ENCODE measurements at regions not wholly inside any gene's neighbourhood (a gene's known extent, or its start where the extent isn't known, plus 50 kb on each side); places are given as distances from the start of the nearest gene placed in this dataset.
A peak's percentile ranks its signal among the peaks of the same experiment; 100 is the strongest.
"Not testable (repeated sequence)": the region's sequence is repeated elsewhere in the genome, so short reads cannot be mapped to it uniquely, and the experiment has no call there.

GRCh38 chrX:102784550-102784949 is 64.0 kb downstream of the GPRASP3 start:
- H3K4me1 ChIP-seq (replicated peaks) = no peaks in the 10 kb centered on the region
- no peak for DNase-seq (ENCODE audit: low read depth in 1 of 2, low spot score in 2 of 2)
- no peaks in the 10 kb centered on the region for H3K36me3 ChIP-seq
- no peak overlapping the region for H3K4me3 ChIP-seq
- H3K27ac ChIP-seq = no peak overlapping the region
- H3K9me3 ChIP-seq (replicated peaks) = no peaks in the 10 kb centered on the region
- no peaks in the 10 kb centered on the region for H3K27me3 ChIP-seq (replicated peaks)

GRCh38 chrX:102787283-102787682 is 66.7 kb downstream of the GPRASP3 start:
- H3K9me3 ChIP-seq (replicated peaks) = no peaks in the 10 kb centered on the region
- H3K4me1 ChIP-seq (replicated peaks) = no peaks in the 10 kb centered on the region
- no peaks in the 10 kb centered on the region for H3K27me3 ChIP-seq (replicated peaks)
- no peak for DNase-seq (ENCODE audit: low read depth in 1 of 2, low spot score in 2 of 2)
- no peaks in the 10 kb centered on the region for H3K36me3 ChIP-seq
- no peak overlapping the region for H3K4me3 ChIP-seq
- no peak overlapping the region for H3K27ac ChIP-seq

DNA sequence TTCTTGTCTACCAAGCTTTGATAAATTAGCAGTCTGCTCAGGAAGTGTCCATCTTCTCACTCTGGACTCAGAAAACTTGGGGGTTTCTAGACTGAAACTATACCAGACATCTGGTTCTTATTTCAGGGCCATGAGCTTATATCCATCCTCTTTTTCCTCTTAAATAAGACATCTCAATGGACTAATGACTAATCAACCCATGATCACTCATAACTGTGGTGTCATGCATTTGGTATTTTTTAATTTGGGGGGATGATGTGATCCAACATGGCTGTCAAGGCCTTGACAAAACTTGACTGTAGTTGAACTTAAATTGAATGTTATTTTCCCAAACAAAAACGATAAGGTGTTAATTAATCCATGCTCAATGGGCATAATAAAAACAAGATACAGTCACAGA is 87.8 kb downstream of the GPRASP3 start:
- Histone ChIP-seq H3K27me3 (replicated peaks) (no peaks in the 10 kb centered on the region), H3K4me3 (no peak overlapping the region), H3K4me1 (replicated peaks) (no peaks in the 10 kb centered on the region), H3K36me3 (no peaks in the 10 kb centered on the region), H3K9me3 (replicated peaks) (no peaks in the 10 kb centered on the region), H3K27ac (no peak overlapping the region)
- DNase-seq (ENCODE audit: low read depth in 1 of 2, low spot score in 2 of 2) = no peak

DNA sequence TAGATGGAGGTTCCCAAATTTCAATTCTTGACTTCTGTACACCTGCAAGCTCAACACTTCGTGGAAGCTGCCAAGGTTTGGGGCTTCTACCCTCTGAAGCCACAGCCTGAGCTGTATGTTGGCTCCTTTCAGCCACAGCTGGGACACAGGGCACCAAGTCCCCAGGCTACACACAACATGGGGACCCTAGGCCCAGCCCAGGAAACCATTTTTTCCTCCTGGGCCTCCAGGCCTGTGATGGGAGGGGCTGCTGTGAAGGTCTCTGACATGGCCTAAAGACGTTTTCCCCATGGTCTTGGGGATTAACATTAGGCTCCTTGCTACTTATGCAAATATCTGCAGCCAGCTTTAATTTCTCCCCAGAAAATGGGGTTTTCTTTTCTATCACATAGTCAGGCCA is 97.7 kb downstream of the GPRASP3 start:
- H3K27me3 ChIP-seq (replicated peaks); H3K4me3 ChIP-seq; H3K27ac ChIP-seq; H3K4me1 ChIP-seq (replicated peaks); H3K36me3 ChIP-seq; DNase-seq (ENCODE audit: low read depth in 1 of 2, low spot score in 2 of 2); H3K9me3 ChIP-seq (replicated peaks): not testable (repeated sequence)

- Histone ChIP-seq H3K36me3 (no peaks in the 10 kb centered on the region), H3K9me3 (replicated peaks) (no peaks in the 10 kb centered on the region), H3K4me1 (replicated peaks) (no peaks in the 10 kb centered on the region), H3K4me3 (no peak overlapping the region), H3K27me3 (replicated peaks) (no peaks in the 10 kb centered on the region), H3K27ac (no peak overlapping the region)
- DNase-seq (ENCODE audit: low read depth in 1 of 2, low spot score in 2 of 2) = peak in 1 of 2 experiments; percentile 0
These were observed 104.4 kb upstream of the RAB40AL start for GRCh38 chrX:102832661-102833060.

DNA sequence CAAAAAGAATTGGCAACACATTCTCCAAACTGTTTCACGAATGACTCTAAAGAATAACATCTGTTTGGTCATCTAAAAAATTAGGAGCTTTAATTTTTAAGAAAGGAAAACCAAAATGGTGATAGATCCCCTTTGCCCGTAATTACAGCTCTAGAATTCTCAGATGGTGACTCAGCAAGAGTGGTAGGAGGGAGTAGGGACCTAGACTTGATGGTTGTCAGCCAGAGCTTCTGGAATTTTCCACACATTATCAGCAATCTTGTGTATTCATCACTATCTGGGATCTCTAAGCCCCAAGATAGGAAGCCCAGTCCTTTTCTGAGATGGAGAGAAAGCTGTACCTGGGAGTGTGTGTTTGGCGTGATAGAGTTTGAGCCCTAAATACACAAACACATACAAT is 103.9 kb upstream of the RAB40AL start:
- H3K27ac ChIP-seq = no peak overlapping the region
- no peaks in the 10 kb centered on the region for H3K27me3 ChIP-seq (replicated peaks)
- no peak overlapping the region for H3K4me3 ChIP-seq
- no peaks in the 10 kb centered on the region for H3K36me3 ChIP-seq
- H3K9me3 ChIP-seq (replicated peaks) = no peaks in the 10 kb centered on the region
- DNase-seq (ENCODE audit: low read depth in 1 of 2, low spot score in 2 of 2) = peak in 1 of 2 experiments; percentile 1
- H3K4me1 ChIP-seq (replicated peaks) = no peaks in the 10 kb centered on the region

DNA sequence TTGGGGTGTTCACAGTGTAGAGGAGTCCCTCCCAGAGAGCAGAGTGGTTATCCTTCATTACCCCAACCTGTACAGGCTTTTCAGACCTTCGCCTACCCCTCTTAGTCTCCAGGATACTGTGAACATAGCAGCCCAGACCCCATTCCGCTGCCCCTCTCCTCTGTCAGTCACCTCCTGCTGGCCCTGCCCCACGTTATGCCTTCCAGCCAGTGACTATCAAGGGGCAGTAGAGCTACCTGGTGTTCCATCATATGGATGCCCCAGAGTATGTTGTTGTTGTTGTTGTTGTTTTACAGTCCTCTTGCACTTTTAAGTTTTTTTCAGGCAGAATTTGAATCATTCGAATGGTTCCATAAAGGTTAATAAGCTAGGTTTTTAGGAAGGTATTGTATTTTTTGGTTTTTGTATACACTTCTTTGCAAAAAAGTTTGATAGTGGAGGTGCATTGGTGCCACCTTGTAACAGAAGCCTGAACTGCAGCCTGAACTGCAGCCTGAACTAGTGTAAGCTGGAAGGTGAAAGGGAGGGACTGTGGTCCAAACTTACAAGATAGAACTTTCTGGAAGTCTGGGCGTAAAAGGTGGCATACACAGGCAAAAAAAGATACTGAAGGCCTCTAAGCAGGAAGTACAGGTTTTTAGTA is 101.4 kb upstream of the RAB40AL start:
- H3K9me3 ChIP-seq (replicated peaks) = no peaks in the 10 kb centered on the region
- no peak for DNase-seq (ENCODE audit: low read depth in 1 of 2, low spot score in 2 of 2)
- H3K27me3 ChIP-seq (replicated peaks) = no peaks in the 10 kb centered on the region

GRCh38 chrX:102837847-102838246 is 99.2 kb upstream of the RAB40AL start:
- no peak overlapping the region for H3K27ac ChIP-seq
- no peak overlapping the region for H3K4me3 ChIP-seq
- no peaks in the 10 kb centered on the region for H3K27me3 ChIP-seq (replicated peaks)
- no peak for DNase-seq (ENCODE audit: low read depth in 1 of 2, low spot score in 2 of 2)
- no peaks in the 10 kb centered on the region for H3K4me1 ChIP-seq (replicated peaks)
- no peaks in the 10 kb centered on the region for H3K36me3 ChIP-seq
- H3K9me3 ChIP-seq (replicated peaks) = no peaks in the 10 kb centered on the region

More for the DNA sequence above, 101.4 kb upstream of the RAB40AL start:
- H3K4me3 ChIP-seq = no peak overlapping the region
- H3K36me3 ChIP-seq = no peaks in the 10 kb centered on the region
- H3K27ac ChIP-seq = no peak overlapping the region
- H3K4me1 ChIP-seq (replicated peaks) = no peaks in the 10 kb centered on the region

GRCh38 chrX:102840871-102841705 is 96.0 kb upstream of the RAB40AL start:
- Histone ChIP-seq H3K36me3 (no peaks in the 10 kb centered on the region), H3K27me3 (replicated peaks) (no peaks in the 10 kb centered on the region), H3K4me3 (no peak overlapping the region), H3K9me3 (replicated peaks) (no peaks in the 10 kb centered on the region), H3K4me1 (replicated peaks) (no peaks in the 10 kb centered on the region), H3K27ac (no peak overlapping the region)
- no peak for DNase-seq (ENCODE audit: low read depth in 1 of 2, low spot score in 2 of 2)

DNA sequence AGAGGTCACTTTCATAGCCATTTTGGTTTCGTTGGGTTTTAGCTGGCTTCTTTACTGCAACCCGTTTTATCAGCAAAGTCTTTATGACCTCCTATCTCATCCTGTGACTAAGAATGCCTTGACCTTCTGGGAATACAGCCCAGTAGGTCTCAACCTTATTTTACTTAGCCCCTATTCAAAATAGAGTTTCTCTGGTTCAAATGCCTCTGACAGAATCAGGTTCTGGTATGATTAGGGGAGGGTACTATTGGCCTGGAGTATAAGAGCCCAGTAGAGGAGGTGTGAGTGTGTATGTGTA is 95.4 kb upstream of the RAB40AL start:
- H3K27me3 ChIP-seq (replicated peaks) = no peaks in the 10 kb centered on the region
- no peak for DNase-seq (ENCODE audit: low read depth in 1 of 2, low spot score in 2 of 2)
- no peaks in the 10 kb centered on the region for H3K4me1 ChIP-seq (replicated peaks)
- no peaks in the 10 kb centered on the region for H3K9me3 ChIP-seq (replicated peaks)
- no peaks in the 10 kb centered on the region for H3K36me3 ChIP-seq
- no peak overlapping the region for H3K27ac ChIP-seq
- no peak overlapping the region for H3K4me3 ChIP-seq

DNA sequence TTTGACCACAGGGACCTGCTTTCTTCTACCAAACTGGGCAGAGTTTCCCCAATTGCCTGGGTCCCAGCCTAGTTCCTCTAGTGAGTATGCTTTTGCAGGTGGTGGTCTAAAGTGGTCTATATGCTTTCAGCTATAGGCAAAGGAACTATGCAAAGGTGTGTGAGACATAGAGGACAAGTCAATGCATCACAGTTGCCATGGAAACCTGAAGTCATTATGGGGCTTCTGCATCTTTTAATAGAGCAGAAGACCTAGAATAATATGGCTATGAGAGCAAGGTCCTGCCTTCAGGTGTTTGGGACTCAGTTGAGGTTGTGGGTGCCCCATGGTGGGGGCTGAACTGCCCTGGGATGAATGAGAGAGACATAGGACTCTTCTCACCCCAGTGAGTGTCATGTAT is 92.1 kb upstream of the RAB40AL start:
- Histone ChIP-seq H3K9me3 (replicated peaks) (no peaks in the 10 kb centered on the region), H3K27me3 (replicated peaks) (no peaks in the 10 kb centered on the region), H3K36me3 (no peaks in the 10 kb centered on the region), H3K4me3 (no peak overlapping the region), H3K27ac (no peak overlapping the region), H3K4me1 (replicated peaks) (no peaks in the 10 kb centered on the region)
- no peak for DNase-seq (ENCODE audit: low read depth in 1 of 2, low spot score in 2 of 2)

- no peak for DNase-seq (ENCODE audit: low read depth in 1 of 2, low spot score in 2 of 2)
- Histone ChIP-seq H3K4me1 (replicated peaks) (no peaks in the 10 kb centered on the region), H3K4me3 (no peak overlapping the region), H3K27ac (no peak overlapping the region), H3K27me3 (replicated peaks) (no peaks in the 10 kb centered on the region), H3K36me3 (no peaks in the 10 kb centered on the region), H3K9me3 (replicated peaks) (no peaks in the 10 kb centered on the region)
These were observed 90.4 kb upstream of the RAB40AL start for GRCh38 chrX:102846544-102847236.

- H3K4me3 ChIP-seq = no peak overlapping the region
- H3K27me3 ChIP-seq (replicated peaks) = no peaks in the 10 kb centered on the region
- no peak overlapping the region for H3K27ac ChIP-seq
- no peaks in the 10 kb centered on the region for H3K36me3 ChIP-seq
- H3K9me3 ChIP-seq (replicated peaks) = no peaks in the 10 kb centered on the region
- H3K4me1 ChIP-seq (replicated peaks) = no peaks in the 10 kb centered on the region
- DNase-seq (ENCODE audit: low read depth in 1 of 2, low spot score in 2 of 2) = no peak
These were observed 89.7 kb upstream of the RAB40AL start for GRCh38 chrX:102847362-102847761.

DNA sequence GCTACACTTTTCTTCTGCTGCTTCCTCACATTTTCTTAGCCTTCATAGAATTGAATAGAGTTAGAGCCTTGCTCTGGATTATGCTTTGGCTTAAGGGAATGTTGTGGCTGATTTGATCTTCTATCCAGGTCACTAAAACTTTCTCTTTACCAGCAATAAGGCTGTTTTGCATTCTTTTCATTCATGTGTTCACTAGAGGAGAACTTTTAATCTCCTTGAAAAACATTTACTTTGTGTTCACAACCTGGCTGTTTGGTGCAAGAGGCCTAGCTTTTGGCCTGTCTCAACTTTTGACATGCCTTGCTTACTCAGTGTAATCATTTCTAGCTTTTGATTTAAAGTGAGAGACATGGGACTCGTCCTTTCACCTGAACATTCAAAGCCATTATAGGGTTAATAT is 87.7 kb upstream of the RAB40AL start:
- no peaks in the 10 kb centered on the region for H3K36me3 ChIP-seq
- H3K27me3 ChIP-seq (replicated peaks) = no peaks in the 10 kb centered on the region
- no peak for DNase-seq (ENCODE audit: low read depth in 1 of 2, low spot score in 2 of 2)
- no peak overlapping the region for H3K27ac ChIP-seq
- no peaks in the 10 kb centered on the region for H3K4me1 ChIP-seq (replicated peaks)
- H3K9me3 ChIP-seq (replicated peaks) = no peaks in the 10 kb centered on the region
- no peak overlapping the region for H3K4me3 ChIP-seq
